Keratinocyte (primary cell): ENCODE measurements at regions not wholly inside any gene's neighbourhood (a gene's known extent, or its start where the extent isn't known, plus 50 kb on each side); places are given as distances from the start of the nearest gene placed in this dataset.

Experiments used
- DNase-seq: peaks from one replicate; pipeline ENCODE4 v3.0.0-alpha.2; 2011; ENCODE audit warnings: low read depth, missing footprints, low spot score
- FAIRE-seq: peaks from 2 replicates; lab custom pipeline; 2011; peaks lifted over from hg19 to GRCh38; lab: Jason Lieb, UNC
- H2AFZ ChIP-seq: 2 replicates; pipeline ENCODE4 v1.6.0; 2012; ENCODE audit warnings: low read length, control low read depth, inconsistent platforms; ENCODE audit not compliant: control insufficient read depth
- H3K27ac ChIP-seq: 2 replicates; pipeline ENCODE4 v1.5.1; 2011; ENCODE audit warnings: low read length; ENCODE audit not compliant: control insufficient read depth, insufficient read depth
- H3K27me3 ChIP-seq: 3 replicates; pipeline ENCODE4 v1.6.0; 2011; ENCODE audit warnings: low read length; ENCODE audit not compliant: control insufficient read depth, insufficient read depth; ENCODE audit errors: extremely low read depth
- H3K36me3 ChIP-seq, 2 experiments: 2 replicates in 1 of 2; 3 replicates in 1 of 2; pipeline ENCODE4 v1.5.1; 2011; ENCODE audit warnings: low read length in 2 of 2, mild to moderate bottlenecking in 1 of 2; ENCODE audit not compliant: control insufficient read depth in 2 of 2, insufficient read depth in 2 of 2; ENCODE audit errors: extremely low read depth in 1 of 2
- H3K4me1 ChIP-seq: 3 replicates; pipeline ENCODE4 v1.5.1; 2011; ENCODE audit warnings: low read length; ENCODE audit not compliant: control insufficient read depth, insufficient read depth; ENCODE audit errors: extremely low read depth
- H3K4me2 ChIP-seq: 3 replicates; pipeline ENCODE4 v1.6.0; 2011; ENCODE audit warnings: low read depth, low read length; ENCODE audit not compliant: control insufficient read depth, insufficient read depth; ENCODE audit errors: extremely low read depth
- H3K4me3 ChIP-seq, 3 experiments: fragments of 200-600 bp in 1 of 3; sonication (generic) in 1 of 3; 2 replicates in 2 of 3; 3 replicates in 1 of 3; pipeline ENCODE4 v1.5.1; 2011 to 2016; ENCODE audit warnings: low read length in 3 of 3, mild to moderate bottlenecking in 3 of 3, control low read depth in 2 of 3, inconsistent platforms in 1 of 3, low read depth in 1 of 3, mixed read lengths in 1 of 3, mixed run types in 1 of 3, moderate library complexity in 1 of 3; ENCODE audit not compliant: control insufficient read depth in 2 of 3, insufficient read depth in 2 of 3; ENCODE audit errors: extremely low read depth in 1 of 3
- H3K79me2 ChIP-seq: 2 replicates; pipeline ENCODE4 v1.6.0; 2012; ENCODE audit warnings: low read length; ENCODE audit not compliant: control insufficient read depth, insufficient read depth
- H3K9ac ChIP-seq: 3 replicates; pipeline ENCODE4 v1.6.0; 2011; ENCODE audit warnings: low read length; ENCODE audit not compliant: control insufficient read depth, insufficient read depth; ENCODE audit errors: extremely low read depth
- H3K9me1 ChIP-seq: 3 replicates; pipeline ENCODE4 v1.6.0; 2011; ENCODE audit warnings: low read length; ENCODE audit not compliant: control insufficient read depth, insufficient read depth; ENCODE audit errors: extremely low read depth
- H3K9me3 ChIP-seq: 2 replicates; pipeline ENCODE4 v1.5.1; 2012; ENCODE audit warnings: low read depth, low read length; ENCODE audit not compliant: control insufficient read depth
- H4K20me1 ChIP-seq: 3 replicates; pipeline ENCODE4 v1.6.0; 2011; ENCODE audit warnings: low read length; ENCODE audit not compliant: control insufficient read depth, insufficient read depth; ENCODE audit errors: extremely low read depth
- EZH2 ChIP-seq: IDR thresholded peaks from one replicate; pipeline ENCODE4 v1.6.1; 2012; ENCODE audit warnings: inconsistent platforms, mild to moderate bottlenecking, low read length, moderate library complexity
- dilution Hi-C: fragments of 300-500 bp; cut with MboI; formaldehyde crosslinking; loops from one replicate; pipeline ENCODE4 v1.7.0; 2020; ENCODE audit warnings: low sequenced_read_pairs; ENCODE audit not compliant: extremely low pct_ligation_motif_present
- TF ChIP-seq, protein P1 (sequence below), 3 experiments: IDR thresholded peaks in 1 of 3; conservative IDR thresholded peaks in 1 of 3; optimal IDR thresholded peaks in 1 of 3; 2 replicates in 2 of 3; 3 replicates in 1 of 3; pipeline versions ENCODE3 to v1.5.1; 2011; ENCODE audit warnings: low read length in 3 of 3, mild to moderate bottlenecking in 3 of 3, moderate library complexity in 2 of 3, control low read depth in 1 of 3, inconsistent platforms in 1 of 3; ENCODE audit not compliant: insufficient read depth in 2 of 3; ENCODE audit errors: extremely low read depth in 1 of 3

DNA sequence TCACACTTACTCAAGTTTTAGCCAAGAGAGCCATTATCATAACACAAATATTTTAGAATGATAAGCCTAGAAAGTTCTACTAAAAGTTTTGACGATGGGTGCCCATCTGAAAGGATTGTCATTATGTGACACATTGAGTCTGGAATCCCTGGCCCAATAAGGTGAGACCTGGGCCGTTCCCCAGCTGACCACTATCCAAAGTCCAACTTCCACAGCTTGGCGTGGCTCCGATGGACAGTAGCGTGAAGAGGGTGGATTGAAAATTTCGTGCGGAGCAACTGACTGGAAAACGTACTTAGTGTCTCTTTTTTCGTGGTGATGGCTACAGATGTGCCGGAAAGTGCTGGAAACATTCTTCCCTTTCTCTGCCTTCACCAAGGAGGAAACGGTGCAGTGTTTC is 439.0 kb upstream of the ZMIZ1 start:
- Histone ChIP-seq H3K27me3 (no peaks in the 10 kb centered on the region), H3K36me3 (no peaks in the 10 kb centered on the region), H4K20me1 (no peaks in the 10 kb centered on the region), H3K4me2 (no peak overlapping the region), H3K27ac (no peak overlapping the region), H3K4me1 (no peaks in the 10 kb centered on the region), H3K79me2 (no peaks in the 10 kb centered on the region), H3K9ac (no peak overlapping the region), H3K4me3 (no peak overlapping the region), H2AFZ (no peak overlapping the region), H3K9me3 (no peaks in the 10 kb centered on the region), H3K9me1 (no peaks in the 10 kb centered on the region)
- FAIRE-seq (no peak), DNase-seq (no peak)
- dilution Hi-C loops, result no loop called here
- TF ChIP-seq, protein P1, sequence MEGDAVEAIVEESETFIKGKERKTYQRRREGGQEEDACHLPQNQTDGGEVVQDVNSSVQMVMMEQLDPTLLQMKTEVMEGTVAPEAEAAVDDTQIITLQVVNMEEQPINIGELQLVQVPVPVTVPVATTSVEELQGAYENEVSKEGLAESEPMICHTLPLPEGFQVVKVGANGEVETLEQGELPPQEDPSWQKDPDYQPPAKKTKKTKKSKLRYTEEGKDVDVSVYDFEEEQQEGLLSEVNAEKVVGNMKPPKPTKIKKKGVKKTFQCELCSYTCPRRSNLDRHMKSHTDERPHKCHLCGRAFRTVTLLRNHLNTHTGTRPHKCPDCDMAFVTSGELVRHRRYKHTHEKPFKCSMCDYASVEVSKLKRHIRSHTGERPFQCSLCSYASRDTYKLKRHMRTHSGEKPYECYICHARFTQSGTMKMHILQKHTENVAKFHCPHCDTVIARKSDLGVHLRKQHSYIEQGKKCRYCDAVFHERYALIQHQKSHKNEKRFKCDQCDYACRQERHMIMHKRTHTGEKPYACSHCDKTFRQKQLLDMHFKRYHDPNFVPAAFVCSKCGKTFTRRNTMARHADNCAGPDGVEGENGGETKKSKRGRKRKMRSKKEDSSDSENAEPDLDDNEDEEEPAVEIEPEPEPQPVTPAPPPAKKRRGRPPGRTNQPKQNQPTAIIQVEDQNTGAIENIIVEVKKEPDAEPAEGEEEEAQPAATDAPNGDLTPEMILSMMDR (optimal IDR thresholded peaks at IDR 0.05 in 1 of 3, IDR thresholded peaks at IDR 0.05 in 1 of 3, conservative IDR thresholded peaks at IDR 0.05 in 1 of 3; ENCODE audit: extremely low read depth in 1 of 3, insufficient read depth in 2 of 3, low read length in 3 of 3), result no peak
- TF ChIP-seq EZH2, result no peak

- no peak overlapping the region for H3K27ac ChIP-seq
- FAIRE-seq (no peak), DNase-seq (no peak)
- no peaks in the 10 kb centered on the region for H3K36me3 ChIP-seq
- no peaks in the 10 kb centered on the region for H3K79me2 ChIP-seq
- dilution Hi-C loops, result no loop called here
- no peaks in the 10 kb centered on the region for H3K9me1 ChIP-seq
- no peak overlapping the region for H3K4me2 ChIP-seq
- no peak overlapping the region for H3K4me3 ChIP-seq
- H3K9me3 ChIP-seq, result no peaks in the 10 kb centered on the region
- no peak overlapping the region for H3K9ac ChIP-seq
- no peak for TF ChIP-seq EZH2
- TF ChIP-seq, protein P1 (optimal IDR thresholded peaks at IDR 0.05 in 1 of 3, IDR thresholded peaks at IDR 0.05 in 1 of 3, conservative IDR thresholded peaks at IDR 0.05 in 1 of 3; ENCODE audit: extremely low read depth in 1 of 3, insufficient read depth in 2 of 3, low read length in 3 of 3), result no peak
- peaks cover 4% of the 10 kb centered on the region for H3K27me3 ChIP-seq
- no peak overlapping the region for H2AFZ ChIP-seq
- no peaks in the 10 kb centered on the region for H4K20me1 ChIP-seq
- H3K4me1 ChIP-seq, result no peaks in the 10 kb centered on the region
Measured at GRCh38 chr10:78630944-78631838, 437.6 kb upstream of the ZMIZ1 start.
